ENCODE measurements at regions not wholly inside any gene's neighbourhood (a gene's known extent, or its start where the extent isn't known, plus 50 kb on each side); places are given as distances from the start of the nearest gene placed in this dataset.

DNA sequence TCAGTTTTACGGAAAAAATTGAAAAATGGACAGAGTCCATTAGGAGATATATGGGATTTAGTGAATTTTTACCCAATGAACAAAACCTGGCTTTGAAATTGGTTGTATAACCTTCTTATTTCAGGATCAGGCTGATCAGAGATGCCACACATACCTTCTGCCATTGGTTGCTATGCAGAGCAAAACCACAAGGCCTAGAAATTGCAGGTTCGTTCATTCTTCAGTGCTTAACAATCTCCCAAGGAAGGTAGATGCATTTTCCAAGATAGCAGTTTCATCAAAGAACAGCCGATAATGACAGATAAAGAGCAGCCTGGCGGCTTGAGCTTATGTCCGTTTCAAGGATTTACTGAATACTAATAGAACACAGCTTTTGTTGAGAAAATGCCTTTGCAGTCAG, 868.8 kb downstream of the EPHA4 start:
- no peak for TF ChIP-seq POLR2A (IDR thresholded peaks at IDR 0.05)
- TF ChIP-seq, protein P1, sequence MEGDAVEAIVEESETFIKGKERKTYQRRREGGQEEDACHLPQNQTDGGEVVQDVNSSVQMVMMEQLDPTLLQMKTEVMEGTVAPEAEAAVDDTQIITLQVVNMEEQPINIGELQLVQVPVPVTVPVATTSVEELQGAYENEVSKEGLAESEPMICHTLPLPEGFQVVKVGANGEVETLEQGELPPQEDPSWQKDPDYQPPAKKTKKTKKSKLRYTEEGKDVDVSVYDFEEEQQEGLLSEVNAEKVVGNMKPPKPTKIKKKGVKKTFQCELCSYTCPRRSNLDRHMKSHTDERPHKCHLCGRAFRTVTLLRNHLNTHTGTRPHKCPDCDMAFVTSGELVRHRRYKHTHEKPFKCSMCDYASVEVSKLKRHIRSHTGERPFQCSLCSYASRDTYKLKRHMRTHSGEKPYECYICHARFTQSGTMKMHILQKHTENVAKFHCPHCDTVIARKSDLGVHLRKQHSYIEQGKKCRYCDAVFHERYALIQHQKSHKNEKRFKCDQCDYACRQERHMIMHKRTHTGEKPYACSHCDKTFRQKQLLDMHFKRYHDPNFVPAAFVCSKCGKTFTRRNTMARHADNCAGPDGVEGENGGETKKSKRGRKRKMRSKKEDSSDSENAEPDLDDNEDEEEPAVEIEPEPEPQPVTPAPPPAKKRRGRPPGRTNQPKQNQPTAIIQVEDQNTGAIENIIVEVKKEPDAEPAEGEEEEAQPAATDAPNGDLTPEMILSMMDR (IDR thresholded peaks at IDR 0.05) = no peak
